Bone marrow (tissue), 2 donors: ENCODE measurements at regions not wholly inside any gene's neighbourhood (a gene's known extent, or its start where the extent isn't known, plus 50 kb on each side); places are given as distances from the start of the nearest gene placed in this dataset.
"Not testable (repeated sequence)": the region's sequence is repeated elsewhere in the genome, so short reads cannot be mapped to it uniquely, and the experiment has no call there.

Experiments used
- DNase-seq, 2 donors: peaks; one replicate each; lab custom pipeline; 2025; lab: John Stamatoyannopoulos, UW

DNA sequence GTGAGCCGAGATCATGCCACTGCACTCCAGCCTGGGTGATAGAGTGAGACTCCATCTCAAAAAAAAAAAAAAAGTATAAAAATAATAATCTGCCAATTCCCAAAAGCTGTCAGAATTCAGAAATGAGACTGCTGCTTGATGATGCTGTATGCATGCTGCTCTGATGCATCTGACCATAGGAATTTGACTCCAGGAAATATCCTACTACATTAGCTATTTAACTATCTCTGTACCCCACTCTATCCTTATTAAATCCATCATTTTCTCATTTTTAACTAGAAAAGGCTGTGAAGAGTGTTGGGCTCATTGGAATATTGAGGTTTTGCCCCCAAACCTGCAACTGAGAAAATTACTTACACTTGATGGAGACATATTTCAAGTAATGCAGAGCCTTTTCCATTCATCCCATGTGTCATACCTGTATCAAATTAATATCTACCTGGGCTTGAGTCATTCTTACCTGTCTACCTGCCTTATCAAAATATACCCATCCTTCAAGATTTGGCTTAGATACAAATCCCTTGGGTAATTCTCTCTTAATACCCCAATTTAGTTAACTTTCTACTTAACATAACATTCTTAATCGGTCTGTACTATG is 135.2 kb upstream of the PREP start:
- DNase-seq, result no peak

- DNase-seq, result no peak
Observed at GRCh38 chr6:105536961-105537360, 134.1 kb upstream of the PREP start.

GRCh38 chr6:105533301-105533700 is 130.4 kb upstream of the PREP start:
- DNase-seq, result no peak

DNA sequence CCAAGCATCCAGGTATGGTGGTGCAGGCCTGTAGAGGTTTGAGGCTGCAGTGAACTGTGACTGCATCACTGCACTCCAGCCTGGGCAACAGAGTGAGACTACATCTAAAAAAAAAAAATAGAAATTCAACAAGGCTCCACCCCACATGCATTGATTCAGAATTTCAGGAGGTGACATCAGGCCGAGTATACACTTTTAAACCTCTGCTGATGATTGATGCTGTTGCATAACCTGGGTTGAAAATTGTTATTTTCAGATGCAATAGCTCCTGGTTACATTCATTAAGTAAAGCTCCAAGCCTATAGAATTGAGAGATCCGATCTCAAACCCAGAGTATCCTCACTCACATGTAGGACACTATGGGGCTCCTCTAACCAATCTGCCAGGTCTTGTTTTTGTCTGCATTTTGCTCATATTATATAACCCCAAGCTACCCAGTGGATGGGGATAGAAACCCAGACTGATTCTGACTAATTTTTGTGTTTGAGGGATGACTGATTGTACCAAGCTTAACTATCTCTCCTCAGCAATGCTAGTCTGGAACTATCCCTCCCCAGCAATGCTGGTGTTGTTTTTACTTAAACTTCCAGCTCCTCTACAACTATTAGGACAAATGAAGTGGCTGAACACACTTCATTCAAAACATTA is 123.5 kb upstream of the PREP start:
- DNase-seq, result no peak

- DNase-seq, result no peak
Observed at GRCh38 chr6:105522626-105523322, 119.9 kb upstream of the PREP start.

DNA sequence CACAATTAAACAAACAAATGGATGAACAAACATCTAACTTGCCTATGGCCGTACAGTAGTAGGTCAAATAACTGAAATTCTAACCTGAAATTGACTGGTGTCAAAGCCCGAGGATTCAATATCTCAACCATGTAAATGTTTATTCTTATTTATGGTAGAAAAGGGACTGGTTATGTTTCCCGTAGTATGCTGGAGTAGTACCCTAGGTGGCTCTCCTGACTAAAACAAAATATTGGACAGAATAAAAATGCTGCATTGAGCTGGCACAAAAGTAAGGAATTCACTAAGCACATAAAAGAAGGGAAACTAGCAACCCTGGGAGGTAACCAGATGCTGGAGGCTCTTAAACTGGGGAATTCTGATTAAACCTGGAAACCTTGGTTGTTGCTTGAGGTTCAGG is 117.1 kb upstream of the PREP start:
- DNase-seq, result no peak

GRCh38 chr6:105518993-105519392 is 116.1 kb upstream of the PREP start:
- not testable (repeated sequence) for DNase-seq

DNA sequence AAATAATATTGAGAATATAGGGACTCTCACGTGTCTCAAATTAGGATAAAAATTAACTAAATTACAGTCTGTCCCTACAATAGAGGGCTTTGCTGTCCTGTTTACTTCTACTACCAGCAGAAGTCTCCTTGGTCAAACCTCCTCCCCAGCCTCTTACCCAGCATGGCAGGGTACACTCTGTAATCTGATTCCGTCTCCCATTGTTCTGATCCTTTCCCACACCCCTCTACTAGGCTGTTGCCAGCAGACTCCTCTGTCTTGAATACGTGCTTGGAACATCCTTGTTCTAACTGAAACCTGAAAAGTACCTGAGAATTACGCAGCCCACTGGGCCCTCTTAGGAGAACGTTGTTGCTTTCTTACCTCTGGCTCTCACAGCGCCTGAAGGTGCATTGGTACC is 112.2 kb upstream of the PREP start:
- DNase-seq, result no peak

DNA sequence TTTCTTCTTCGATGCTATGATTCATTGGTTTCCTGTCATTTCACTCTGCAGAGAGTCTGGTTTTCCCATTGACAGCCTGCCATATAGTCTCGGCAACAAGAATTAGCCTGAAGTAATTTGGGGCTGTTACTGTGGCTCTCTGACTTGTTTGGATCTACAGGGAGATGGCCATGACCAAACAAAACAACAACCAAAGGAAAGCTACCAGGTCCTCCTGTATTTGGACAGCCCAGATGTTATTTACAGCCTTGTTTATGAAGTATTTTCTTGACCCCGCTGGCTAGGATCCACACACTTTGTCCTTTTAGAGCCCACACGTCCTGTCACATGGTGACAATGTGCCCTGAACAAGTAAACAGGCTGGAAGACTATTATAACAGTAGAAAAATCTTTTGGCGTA is 111.4 kb upstream of the PREP start:
- DNase-seq, result no peak

DNA sequence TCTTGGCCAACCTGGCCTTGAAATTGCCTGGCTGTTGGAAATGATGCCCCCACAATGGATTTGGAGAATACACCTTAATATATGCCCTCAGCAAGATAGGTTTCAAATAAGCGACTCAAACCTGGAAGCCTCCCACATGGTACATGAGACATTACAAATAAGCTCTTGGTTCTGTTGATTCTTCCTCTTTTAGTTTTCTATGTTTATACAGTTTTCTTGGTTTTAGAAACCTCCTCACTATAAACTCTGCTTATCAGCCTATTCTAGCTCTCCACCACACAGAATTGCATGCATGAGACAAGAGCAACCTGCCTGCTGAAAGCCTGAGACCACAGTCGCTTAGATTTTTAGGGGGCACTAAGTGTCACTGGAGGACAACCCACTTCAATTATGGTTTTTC is 108.8 kb upstream of the PREP start:
- DNase-seq, result no peak

DNA sequence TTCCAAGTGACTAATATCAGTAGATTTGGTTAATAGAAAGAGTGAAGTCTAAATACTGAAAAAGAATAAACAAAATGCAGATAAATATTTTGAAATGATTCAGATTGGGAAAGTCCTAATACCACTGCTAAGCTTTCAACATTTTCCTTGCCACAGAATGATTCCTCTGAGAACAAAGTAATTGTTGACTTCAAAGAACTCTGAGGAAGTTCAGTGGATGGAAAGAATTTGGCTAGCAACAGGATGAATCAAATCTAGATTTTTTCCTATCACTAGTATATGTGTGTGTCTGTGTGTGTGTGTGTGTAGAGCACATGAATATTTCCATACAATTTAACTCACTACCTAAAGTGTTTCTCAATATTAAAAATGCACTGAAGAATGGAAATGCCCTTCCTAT is 107.9 kb upstream of the PREP start:
- DNase-seq, result no peak

DNA sequence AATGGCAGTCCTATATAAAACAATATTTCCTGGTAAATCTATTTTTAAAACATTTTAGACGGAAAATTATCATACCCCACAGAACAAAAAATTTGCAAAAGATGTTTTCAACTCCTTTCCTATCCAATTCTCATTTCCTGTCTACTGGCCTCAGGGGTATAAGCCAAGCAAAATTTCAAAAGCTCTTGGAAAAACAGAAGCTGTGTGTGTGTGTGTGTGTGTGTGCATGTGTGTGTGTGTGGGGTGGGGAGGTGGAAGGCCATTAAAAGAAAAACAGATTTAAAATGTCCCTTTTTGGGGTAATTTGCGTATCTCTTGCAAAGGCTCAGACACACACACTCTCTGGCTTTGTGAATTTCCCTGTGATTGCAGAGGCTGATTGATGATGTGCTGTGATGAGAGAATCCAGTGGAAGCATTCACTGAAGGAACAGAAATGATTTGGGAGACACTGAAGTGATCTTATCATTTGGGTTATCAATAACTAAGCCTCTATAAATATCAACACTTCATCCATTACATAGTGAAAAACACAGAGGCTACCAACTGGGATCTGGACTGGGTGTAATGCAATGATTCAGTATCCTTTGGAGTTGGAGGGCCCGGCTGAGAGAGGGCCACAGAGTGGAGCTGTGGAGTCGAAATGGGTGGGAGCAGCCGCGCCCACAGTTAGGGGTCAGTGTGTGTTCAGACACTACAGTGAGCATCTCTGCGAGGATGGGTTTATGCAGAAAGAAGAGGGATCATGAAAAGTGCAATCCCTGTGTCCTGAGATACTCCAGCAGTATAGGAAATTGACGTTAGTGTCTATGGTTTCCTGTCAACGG is 106.8 kb upstream of the PREP start:
- DNase-seq, result no peak

- DNase-seq, result no peak
Observed at GRCh38 chr6:105507811-105508210, 104.9 kb upstream of the PREP start.

- no peak for DNase-seq
Observed at GRCh38 chr6:105504706-105505105, 101.8 kb upstream of the PREP start.

- no peak for DNase-seq
Observed at GRCh38 chr6:105503641-105504040, 100.8 kb upstream of the PREP start.

DNA sequence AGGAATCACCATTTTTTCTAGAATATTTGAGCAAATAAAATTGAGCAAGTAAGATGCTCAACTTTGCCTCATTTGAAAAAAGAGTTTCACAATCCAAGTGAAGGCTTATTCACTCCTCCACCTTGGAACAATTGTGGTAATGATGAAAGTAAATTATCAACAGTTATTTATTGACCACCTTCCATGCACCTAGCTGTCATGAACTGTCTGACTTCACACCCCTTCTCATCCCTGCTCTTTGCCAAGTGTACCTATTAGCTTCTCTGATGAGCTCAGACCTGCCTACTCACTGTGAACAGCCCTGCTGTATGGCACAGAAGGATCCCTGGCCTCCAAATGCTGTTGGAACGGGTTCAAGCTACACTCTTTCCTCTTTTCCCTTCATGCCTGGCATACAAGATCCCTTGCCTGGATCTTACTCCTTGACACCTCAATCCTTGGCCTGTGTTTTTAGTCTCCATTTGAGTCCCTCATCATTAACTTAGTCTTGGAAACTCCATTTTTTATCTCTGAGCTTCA is 99.0 kb upstream of the PREP start:
- no peak for DNase-seq

GRCh38 chr6:105501246-105501645 is 98.4 kb upstream of the PREP start:
- no peak for DNase-seq

DNA sequence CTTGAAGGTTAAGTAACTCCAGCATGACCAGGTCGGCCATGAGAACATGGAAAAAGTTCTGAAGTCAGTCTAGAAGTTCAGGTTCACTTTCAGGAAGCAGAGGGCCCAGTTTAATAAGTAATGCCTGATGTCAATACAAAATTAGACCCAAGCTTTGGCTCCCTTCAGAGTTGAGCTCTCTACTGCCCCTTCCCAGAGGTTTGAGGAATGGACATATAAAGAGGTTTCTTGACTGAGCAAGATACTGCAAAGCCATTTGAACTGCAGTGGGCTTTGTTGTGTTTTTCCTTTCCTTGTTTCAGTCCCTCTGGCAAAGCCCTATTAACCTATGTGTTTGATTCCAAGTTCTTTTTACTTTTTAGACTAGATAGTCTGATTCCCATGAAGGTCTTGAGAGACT is 97.8 kb upstream of the PREP start:
- DNase-seq, result no peak

DNA sequence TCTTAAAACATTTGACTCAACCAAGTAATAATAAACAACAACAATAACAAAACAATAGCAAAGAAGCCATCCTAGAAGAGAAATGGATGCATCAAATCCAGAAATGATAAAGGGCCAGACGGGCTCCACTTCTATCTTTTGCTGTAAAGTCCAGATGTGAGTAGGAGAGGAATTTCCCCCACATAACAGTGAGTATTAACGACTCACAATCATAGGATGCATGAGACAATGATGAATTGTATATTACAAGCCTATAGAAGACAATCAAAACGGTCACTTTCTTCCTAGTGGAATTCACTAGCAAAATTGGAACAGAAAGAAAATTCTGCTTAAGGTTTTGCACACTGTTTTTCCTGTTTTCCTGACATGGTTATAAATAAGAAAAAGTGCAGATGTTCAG is 97.0 kb upstream of the PREP start:
- no peak for DNase-seq

DNA sequence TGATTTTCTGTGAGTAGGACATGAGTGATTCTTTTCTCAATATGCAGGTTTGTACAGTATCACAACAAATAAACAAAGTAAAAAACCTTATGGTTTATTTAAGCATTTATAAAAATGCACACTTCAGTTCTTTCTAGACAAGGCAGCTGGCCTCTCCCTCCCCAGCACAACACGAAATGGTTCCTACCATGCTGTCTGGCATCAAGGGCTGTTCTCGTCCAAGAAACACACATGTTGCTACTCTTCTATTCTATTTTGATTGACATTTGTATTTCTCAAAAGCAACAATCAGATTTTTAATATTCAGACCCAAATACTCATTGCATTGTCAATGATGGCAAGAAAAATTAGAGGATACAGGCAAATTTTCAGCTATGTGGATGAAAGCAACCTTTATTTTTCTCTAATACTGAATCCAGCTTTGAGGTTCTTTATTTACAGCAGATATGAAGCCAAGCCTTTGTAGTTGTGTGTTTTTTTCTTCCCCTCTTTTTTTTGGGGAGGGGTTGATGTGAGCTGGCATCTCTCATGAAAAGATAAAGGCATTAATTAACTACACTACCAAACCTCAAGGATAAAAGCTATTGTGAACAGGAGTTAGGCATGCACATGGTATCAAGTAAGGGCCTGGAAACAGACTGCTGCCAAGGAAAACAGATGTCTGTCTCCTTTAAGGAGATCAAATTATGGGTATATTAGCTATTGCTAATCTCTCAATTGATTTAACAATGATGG is 96.4 kb upstream of the PREP start:
- no peak for DNase-seq

DNA sequence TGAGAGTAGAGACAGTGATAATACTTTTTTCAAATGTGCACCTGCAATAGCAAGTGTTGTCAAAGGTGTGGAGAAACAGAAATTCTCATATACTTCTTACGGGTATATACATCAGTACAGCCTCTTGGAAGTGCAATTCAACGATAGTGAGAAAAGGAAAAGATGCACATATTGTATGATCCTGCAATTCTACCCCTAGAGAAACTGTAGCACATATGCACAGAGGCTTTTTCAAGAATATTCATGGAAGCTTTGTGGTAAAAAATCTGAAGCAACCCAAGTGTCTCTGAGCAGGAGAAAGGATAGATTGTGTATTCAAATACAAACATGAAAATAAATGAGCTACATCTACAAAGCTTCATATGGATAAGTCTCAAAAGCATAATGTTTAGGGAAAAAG is 94.7 kb upstream of the PREP start:
- DNase-seq, result no peak

DNA sequence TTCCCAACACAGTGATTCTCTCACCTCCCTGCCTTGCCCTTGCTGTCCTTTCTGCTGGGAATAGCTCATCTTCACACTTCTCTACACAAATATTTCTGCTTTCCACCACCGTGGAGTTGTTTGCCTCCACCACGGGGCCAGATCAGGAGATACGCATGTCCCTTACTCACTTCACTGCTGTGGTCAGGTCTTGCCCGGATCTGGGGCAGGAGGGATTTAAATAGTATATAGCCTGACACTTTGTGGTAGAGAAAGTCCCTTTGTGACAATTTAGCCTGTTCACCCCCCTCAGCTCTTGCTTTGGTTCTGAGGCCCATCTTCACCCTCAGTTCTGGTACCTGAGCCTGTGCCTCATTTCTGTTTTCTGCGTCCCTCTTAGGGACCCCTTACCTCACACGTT is 92.6 kb upstream of the PREP start:
- DNase-seq, result no peak
